Osteoblast (primary cell): ENCODE measurements at regions not wholly inside any gene's neighbourhood (a gene's known extent, or its start where the extent isn't known, plus 50 kb on each side); places are given as distances from the start of the nearest gene placed in this dataset.

ENCODE experiments used
- DNase-seq: peaks from one replicate; pipeline ENCODE4 v3.0.0; 2011; ENCODE audit warnings: low spot score, mixed read lengths; ENCODE audit not compliant: insufficient read length; ENCODE audit errors: missing footprints
- H2AFZ ChIP-seq: 2 replicates; pipeline ENCODE4 v1.6.0; 2011; ENCODE audit warnings: mild to moderate bottlenecking, low read length
- H3K27ac ChIP-seq: 2 replicates; pipeline ENCODE4 v1.5.1; 2011; ENCODE audit warnings: mild to moderate bottlenecking, low read depth, low read length, moderate library complexity
- H3K27me3 ChIP-seq: 2 replicates; pipeline ENCODE4 v1.6.0; 2012; ENCODE audit warnings: mild to moderate bottlenecking, control low read depth, inconsistent platforms, low read length, moderate library complexity; ENCODE audit not compliant: insufficient read depth
- H3K36me3 ChIP-seq: 2 replicates; pipeline ENCODE4 v1.5.1; 2011; ENCODE audit warnings: mild to moderate bottlenecking, low read length, control low read depth, moderate library complexity; ENCODE audit not compliant: insufficient read depth
- H3K4me1 ChIP-seq: 2 replicates; pipeline ENCODE4 v1.5.1; 2011; ENCODE audit warnings: mild to moderate bottlenecking, low read length, control low read depth, moderate library complexity; ENCODE audit not compliant: insufficient read depth
- H3K4me2 ChIP-seq: 2 replicates; pipeline ENCODE4 v1.6.0; 2011; ENCODE audit warnings: mild to moderate bottlenecking, low read length; ENCODE audit not compliant: insufficient read depth
- H3K4me3 ChIP-seq: fragments of 200-600 bp; sonication (generic); 3 replicates; pipeline ENCODE4 v1.5.1; 2012; ENCODE audit warnings: mild to moderate bottlenecking, low read length, inconsistent platforms; ENCODE audit not compliant: insufficient read depth
- H3K79me2 ChIP-seq: 2 replicates; pipeline ENCODE4 v1.6.0; 2012; ENCODE audit warnings: mild to moderate bottlenecking, low read length, control low read depth, inconsistent platforms; ENCODE audit not compliant: insufficient read depth
- H3K9me3 ChIP-seq: 2 replicates; pipeline ENCODE4 v1.5.1; 2011; ENCODE audit warnings: low read depth, low read length, control low read depth
- H4K20me1 ChIP-seq: 2 replicates; pipeline ENCODE4 v1.6.0; 2012; ENCODE audit warnings: mild to moderate bottlenecking, low read length, control low read depth; ENCODE audit not compliant: insufficient read depth
- TF ChIP-seq, protein P1 (sequence below): IDR thresholded peaks from 2 replicates; pipeline ENCODE4 v1.5.1; 2011; ENCODE audit warnings: mild to moderate bottlenecking, low read depth, low read length, moderate library complexity; ENCODE audit errors: extremely low read depth

- no peaks in the 10 kb centered on the region for H3K9me3 ChIP-seq
- no peak overlapping the region for H3K4me2 ChIP-seq
- no peak overlapping the region for H3K4me3 ChIP-seq
- H3K79me2 ChIP-seq = no peaks in the 10 kb centered on the region
- no peak overlapping the region for H2AFZ ChIP-seq
- no peak for DNase-seq
- H4K20me1 ChIP-seq = no peaks in the 10 kb centered on the region
- H3K27ac ChIP-seq = no peak overlapping the region
- H3K4me1 ChIP-seq = no peaks in the 10 kb centered on the region
- TF ChIP-seq, protein P1, sequence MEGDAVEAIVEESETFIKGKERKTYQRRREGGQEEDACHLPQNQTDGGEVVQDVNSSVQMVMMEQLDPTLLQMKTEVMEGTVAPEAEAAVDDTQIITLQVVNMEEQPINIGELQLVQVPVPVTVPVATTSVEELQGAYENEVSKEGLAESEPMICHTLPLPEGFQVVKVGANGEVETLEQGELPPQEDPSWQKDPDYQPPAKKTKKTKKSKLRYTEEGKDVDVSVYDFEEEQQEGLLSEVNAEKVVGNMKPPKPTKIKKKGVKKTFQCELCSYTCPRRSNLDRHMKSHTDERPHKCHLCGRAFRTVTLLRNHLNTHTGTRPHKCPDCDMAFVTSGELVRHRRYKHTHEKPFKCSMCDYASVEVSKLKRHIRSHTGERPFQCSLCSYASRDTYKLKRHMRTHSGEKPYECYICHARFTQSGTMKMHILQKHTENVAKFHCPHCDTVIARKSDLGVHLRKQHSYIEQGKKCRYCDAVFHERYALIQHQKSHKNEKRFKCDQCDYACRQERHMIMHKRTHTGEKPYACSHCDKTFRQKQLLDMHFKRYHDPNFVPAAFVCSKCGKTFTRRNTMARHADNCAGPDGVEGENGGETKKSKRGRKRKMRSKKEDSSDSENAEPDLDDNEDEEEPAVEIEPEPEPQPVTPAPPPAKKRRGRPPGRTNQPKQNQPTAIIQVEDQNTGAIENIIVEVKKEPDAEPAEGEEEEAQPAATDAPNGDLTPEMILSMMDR = no peak
- no peaks in the 10 kb centered on the region for H3K36me3 ChIP-seq
- H3K27me3 ChIP-seq = no peaks in the 10 kb centered on the region
Measured at GRCh38 chr6:9086331-9086730, 651.0 kb upstream of the SLC35B3 start.

GRCh38 chr6:9085709-9086070 is 650.3 kb upstream of the SLC35B3 start:
- no peaks in the 10 kb centered on the region for H3K4me1 ChIP-seq
- H4K20me1 ChIP-seq = no peaks in the 10 kb centered on the region
- no peak overlapping the region for H3K4me3 ChIP-seq
- TF ChIP-seq, protein P1 = no peak
- H3K79me2 ChIP-seq = no peaks in the 10 kb centered on the region
- no peak overlapping the region for H3K27ac ChIP-seq
- H3K27me3 ChIP-seq = no peaks in the 10 kb centered on the region
- no peaks in the 10 kb centered on the region for H3K36me3 ChIP-seq
- no peaks in the 10 kb centered on the region for H3K9me3 ChIP-seq
- no peak for DNase-seq
- no peak overlapping the region for H3K4me2 ChIP-seq
- H2AFZ ChIP-seq = no peak overlapping the region

DNA sequence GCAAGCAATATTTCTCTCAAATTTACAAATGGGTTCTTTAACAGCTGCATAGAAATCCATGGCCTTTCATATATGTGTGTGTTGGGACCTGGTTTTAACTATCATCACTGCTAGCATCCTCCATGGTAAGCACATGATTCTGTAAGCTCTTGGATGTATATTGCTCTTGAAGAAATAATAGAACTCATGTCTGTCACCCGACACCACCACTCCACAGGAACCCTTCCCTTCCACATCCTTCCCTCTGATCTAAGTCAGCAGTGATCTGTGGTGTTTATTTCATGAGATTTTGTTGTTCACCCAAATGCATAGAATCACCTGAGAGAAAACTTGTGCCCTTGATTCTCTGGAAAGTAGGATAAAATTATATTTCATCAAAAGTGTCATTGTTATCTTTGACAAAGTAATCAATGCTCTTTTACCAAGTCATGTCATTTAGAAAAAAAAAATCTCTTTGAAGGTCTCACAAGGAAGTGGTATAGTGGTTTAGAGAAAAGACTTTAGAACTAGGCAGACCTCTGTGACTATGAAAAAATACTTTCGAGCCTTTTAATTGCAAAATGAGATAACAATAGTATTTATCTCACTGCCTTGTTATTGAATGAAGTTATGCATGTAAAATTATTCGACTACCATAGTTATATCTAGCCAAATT is 649.8 kb upstream of the SLC35B3 start:
- Histone ChIP-seq H3K79me2 (no peaks in the 10 kb centered on the region), H3K36me3 (no peaks in the 10 kb centered on the region), H3K4me1 (no peaks in the 10 kb centered on the region), H3K4me2 (no peak overlapping the region), H4K20me1 (no peaks in the 10 kb centered on the region), H3K4me3 (no peak overlapping the region), H2AFZ (no peak overlapping the region), H3K27ac (no peak overlapping the region), H3K9me3 (no peaks in the 10 kb centered on the region), H3K27me3 (no peaks in the 10 kb centered on the region)
- TF ChIP-seq, protein P1 = no peak
- DNase-seq = no peak

GRCh38 chr6:9083108-9083507 is 647.8 kb upstream of the SLC35B3 start:
- Histone ChIP-seq H3K27ac (no peak overlapping the region), H3K36me3 (no peaks in the 10 kb centered on the region), H3K4me2 (no peak overlapping the region), H3K4me3 (no peak overlapping the region), H3K79me2 (no peaks in the 10 kb centered on the region), H3K4me1 (no peaks in the 10 kb centered on the region), H3K27me3 (no peaks in the 10 kb centered on the region), H2AFZ (no peak overlapping the region), H4K20me1 (no peaks in the 10 kb centered on the region), H3K9me3 (no peaks in the 10 kb centered on the region)
- TF ChIP-seq, protein P1 = no peak
- DNase-seq = no peak
